ENCODE measurements at regions not wholly inside any gene's neighbourhood (a gene's known extent, or its start where the extent isn't known, plus 50 kb on each side); places are given as distances from the start of the nearest gene placed in this dataset.

DNA sequence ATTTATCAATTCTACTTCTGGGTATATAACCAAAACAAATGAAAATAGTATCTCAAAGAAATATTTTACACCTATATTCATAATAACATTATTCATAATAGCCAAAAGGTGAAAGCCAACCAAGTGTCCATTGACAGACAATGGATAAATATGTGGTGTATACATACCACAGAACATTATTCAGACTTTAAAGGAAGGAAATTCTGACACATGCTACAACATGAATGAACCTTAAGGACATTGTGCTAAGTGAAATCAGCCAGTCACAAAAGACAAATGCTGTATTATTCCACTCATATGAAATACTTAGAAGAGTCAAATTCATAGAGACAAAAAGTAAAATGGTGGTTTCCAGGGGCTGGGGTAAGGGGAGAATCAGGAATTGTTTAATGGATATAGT lies 370.5 kb upstream of the CHAC2 start:
- TF ChIP-seq TFCP2L1 (CRISPR knock-in tag; IDR thresholded peaks at IDR 0.05) (no peak), JUN (IDR thresholded peaks at IDR 0.05) (no peak), CEBPB (IDR thresholded peaks at IDR 0.05) (no peak), POLR2A (IDR thresholded peaks at IDR 0.05; ENCODE audit: low read length) (no peak), TP53 (CRISPR knock-in tag; IDR thresholded peaks at IDR 0.05) (no peak), RARB (CRISPR knock-in tag; IDR thresholded peaks at IDR 0.05) (no peak), SREBF2 (IDR thresholded peaks at IDR 0.05) (no peak), MAZ (IDR thresholded peaks at IDR 0.05; ENCODE audit: borderline replicate concordance, low read depth, low read length) (no peak), ZFP36 (IDR thresholded peaks at IDR 0.05; ENCODE audit: borderline replicate concordance, partially characterized antibody) (no peak), SMC3 (IDR thresholded peaks at IDR 0.05) (no peak)
- TF ChIP-seq, protein P1, sequence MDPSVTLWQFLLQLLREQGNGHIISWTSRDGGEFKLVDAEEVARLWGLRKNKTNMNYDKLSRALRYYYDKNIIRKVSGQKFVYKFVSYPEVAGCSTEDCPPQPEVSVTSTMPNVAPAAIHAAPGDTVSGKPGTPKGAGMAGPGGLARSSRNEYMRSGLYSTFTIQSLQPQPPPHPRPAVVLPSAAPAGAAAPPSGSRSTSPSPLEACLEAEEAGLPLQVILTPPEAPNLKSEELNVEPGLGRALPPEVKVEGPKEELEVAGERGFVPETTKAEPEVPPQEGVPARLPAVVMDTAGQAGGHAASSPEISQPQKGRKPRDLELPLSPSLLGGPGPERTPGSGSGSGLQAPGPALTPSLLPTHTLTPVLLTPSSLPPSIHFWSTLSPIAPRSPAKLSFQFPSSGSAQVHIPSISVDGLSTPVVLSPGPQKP (IDR thresholded peaks at IDR 0.05; ENCODE audit: low read depth, low read length) = no peak
- TF ChIP-seq, protein P2, sequence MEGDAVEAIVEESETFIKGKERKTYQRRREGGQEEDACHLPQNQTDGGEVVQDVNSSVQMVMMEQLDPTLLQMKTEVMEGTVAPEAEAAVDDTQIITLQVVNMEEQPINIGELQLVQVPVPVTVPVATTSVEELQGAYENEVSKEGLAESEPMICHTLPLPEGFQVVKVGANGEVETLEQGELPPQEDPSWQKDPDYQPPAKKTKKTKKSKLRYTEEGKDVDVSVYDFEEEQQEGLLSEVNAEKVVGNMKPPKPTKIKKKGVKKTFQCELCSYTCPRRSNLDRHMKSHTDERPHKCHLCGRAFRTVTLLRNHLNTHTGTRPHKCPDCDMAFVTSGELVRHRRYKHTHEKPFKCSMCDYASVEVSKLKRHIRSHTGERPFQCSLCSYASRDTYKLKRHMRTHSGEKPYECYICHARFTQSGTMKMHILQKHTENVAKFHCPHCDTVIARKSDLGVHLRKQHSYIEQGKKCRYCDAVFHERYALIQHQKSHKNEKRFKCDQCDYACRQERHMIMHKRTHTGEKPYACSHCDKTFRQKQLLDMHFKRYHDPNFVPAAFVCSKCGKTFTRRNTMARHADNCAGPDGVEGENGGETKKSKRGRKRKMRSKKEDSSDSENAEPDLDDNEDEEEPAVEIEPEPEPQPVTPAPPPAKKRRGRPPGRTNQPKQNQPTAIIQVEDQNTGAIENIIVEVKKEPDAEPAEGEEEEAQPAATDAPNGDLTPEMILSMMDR (IDR thresholded peaks at IDR 0.05) = no peak
- TF ChIP-seq, protein P3, sequence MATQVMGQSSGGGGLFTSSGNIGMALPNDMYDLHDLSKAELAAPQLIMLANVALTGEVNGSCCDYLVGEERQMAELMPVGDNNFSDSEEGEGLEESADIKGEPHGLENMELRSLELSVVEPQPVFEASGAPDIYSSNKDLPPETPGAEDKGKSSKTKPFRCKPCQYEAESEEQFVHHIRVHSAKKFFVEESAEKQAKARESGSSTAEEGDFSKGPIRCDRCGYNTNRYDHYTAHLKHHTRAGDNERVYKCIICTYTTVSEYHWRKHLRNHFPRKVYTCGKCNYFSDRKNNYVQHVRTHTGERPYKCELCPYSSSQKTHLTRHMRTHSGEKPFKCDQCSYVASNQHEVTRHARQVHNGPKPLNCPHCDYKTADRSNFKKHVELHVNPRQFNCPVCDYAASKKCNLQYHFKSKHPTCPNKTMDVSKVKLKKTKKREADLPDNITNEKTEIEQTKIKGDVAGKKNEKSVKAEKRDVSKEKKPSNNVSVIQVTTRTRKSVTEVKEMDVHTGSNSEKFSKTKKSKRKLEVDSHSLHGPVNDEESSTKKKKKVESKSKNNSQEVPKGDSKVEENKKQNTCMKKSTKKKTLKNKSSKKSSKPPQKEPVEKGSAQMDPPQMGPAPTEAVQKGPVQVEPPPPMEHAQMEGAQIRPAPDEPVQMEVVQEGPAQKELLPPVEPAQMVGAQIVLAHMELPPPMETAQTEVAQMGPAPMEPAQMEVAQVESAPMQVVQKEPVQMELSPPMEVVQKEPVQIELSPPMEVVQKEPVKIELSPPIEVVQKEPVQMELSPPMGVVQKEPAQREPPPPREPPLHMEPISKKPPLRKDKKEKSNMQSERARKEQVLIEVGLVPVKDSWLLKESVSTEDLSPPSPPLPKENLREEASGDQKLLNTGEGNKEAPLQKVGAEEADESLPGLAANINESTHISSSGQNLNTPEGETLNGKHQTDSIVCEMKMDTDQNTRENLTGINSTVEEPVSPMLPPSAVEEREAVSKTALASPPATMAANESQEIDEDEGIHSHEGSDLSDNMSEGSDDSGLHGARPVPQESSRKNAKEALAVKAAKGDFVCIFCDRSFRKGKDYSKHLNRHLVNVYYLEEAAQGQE (IDR thresholded peaks at IDR 0.05) = no peak

All from A549 (cell line).